Progenitor cell of endocrine pancreas (in vitro differentiated cells): ENCODE measurements at regions not wholly inside any gene's neighbourhood (a gene's known extent, or its start where the extent isn't known, plus 50 kb on each side); places are given as distances from the start of the nearest gene placed in this dataset.

Experiments used
- DNase-seq: peaks from one replicate; pipeline ENCODE4 v3.0.0; 2021; ENCODE audit warnings: low spot score; ENCODE audit not compliant: unreplicated experiment
- H3K27ac Mint-ChIP-seq: 2 replicates; pipeline ENCODE4 v1.8.0; 2021; ENCODE audit warnings: mild to moderate bottlenecking, moderate library complexity, mixed read lengths
- H3K27me3 Mint-ChIP-seq: 2 replicates; pipeline ENCODE4 v1.8.0; 2021; ENCODE audit warnings: mixed read lengths
- H3K36me3 Mint-ChIP-seq: 2 replicates; pipeline ENCODE4 v1.8.0; 2022; ENCODE audit warnings: mixed read lengths; ENCODE audit not compliant: insufficient read depth
- H3K4me1 Mint-ChIP-seq: 2 replicates; pipeline ENCODE4 v1.8.0; 2021; ENCODE audit warnings: low read depth, mixed read lengths
- H3K4me3 Mint-ChIP-seq: 2 replicates; pipeline ENCODE4 v1.8.0; 2021; ENCODE audit warnings: low read depth, mild to moderate bottlenecking, moderate library complexity, mixed read lengths
- H3K9me3 Mint-ChIP-seq: 2 replicates; pipeline ENCODE4 v1.8.0; 2021; ENCODE audit warnings: low read depth, mixed read lengths
- TF ChIP-seq, protein P1 (sequence below): fragments of 200-600 bp; sonication (generic); IDR thresholded peaks from one replicate; pipeline ENCODE4 v1.5.0; 2021; ENCODE audit warnings: antibody characterized with exemption, mild to moderate bottlenecking; ENCODE audit not compliant: unreplicated experiment

GRCh38 chr6:139931747-139932146, 557.3 kb upstream of the CITED2 start:
- Mint-ChIP-seq H3K36me3 (no peaks in the 10 kb centered on the region), H3K27ac (peak overlapping the region; percentile 73), H3K9me3 (no peaks in the 10 kb centered on the region), H3K27me3 (no peaks in the 10 kb centered on the region), H3K4me1 (peaks cover 5% of the 10 kb centered on the region), H3K4me3 (no peak overlapping the region)
- DNase-seq = no peak
- TF ChIP-seq, protein P1, sequence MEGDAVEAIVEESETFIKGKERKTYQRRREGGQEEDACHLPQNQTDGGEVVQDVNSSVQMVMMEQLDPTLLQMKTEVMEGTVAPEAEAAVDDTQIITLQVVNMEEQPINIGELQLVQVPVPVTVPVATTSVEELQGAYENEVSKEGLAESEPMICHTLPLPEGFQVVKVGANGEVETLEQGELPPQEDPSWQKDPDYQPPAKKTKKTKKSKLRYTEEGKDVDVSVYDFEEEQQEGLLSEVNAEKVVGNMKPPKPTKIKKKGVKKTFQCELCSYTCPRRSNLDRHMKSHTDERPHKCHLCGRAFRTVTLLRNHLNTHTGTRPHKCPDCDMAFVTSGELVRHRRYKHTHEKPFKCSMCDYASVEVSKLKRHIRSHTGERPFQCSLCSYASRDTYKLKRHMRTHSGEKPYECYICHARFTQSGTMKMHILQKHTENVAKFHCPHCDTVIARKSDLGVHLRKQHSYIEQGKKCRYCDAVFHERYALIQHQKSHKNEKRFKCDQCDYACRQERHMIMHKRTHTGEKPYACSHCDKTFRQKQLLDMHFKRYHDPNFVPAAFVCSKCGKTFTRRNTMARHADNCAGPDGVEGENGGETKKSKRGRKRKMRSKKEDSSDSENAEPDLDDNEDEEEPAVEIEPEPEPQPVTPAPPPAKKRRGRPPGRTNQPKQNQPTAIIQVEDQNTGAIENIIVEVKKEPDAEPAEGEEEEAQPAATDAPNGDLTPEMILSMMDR = no peak

- H3K27ac Mint-ChIP-seq = peak overlapping the region; percentile 24
- TF ChIP-seq, protein P1 = no peak
- no peaks in the 10 kb centered on the region for H3K36me3 Mint-ChIP-seq
- no peak overlapping the region for H3K4me3 Mint-ChIP-seq
- H3K4me1 Mint-ChIP-seq = peaks cover 6% of the 10 kb centered on the region
- no peaks in the 10 kb centered on the region for H3K9me3 Mint-ChIP-seq
- no peak for DNase-seq
- H3K27me3 Mint-ChIP-seq = no peaks in the 10 kb centered on the region
These were observed 553.4 kb upstream of the CITED2 start for GRCh38 chr6:139927742-139928305.

DNA sequence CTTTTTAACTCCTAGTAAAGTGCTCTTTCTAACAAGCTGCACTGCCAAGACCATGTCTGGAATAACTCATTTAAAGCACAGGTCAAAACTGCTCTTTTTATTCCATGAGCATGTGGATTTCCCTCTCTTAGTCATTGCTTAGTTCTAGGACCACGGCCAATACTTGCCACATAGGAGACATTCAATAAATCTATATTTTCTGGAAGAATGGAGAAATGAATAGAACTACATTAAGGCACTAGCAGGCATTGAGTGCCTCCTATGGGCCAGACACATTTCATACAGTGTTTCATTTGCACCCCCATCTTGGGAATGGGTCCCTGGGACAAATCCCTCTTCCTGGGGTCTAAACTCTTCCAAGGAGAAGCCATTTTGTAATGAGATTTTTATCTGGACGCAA, 552.8 kb upstream of the CITED2 start:
- no peaks in the 10 kb centered on the region for H3K9me3 Mint-ChIP-seq
- peaks cover 6% of the 10 kb centered on the region for H3K4me1 Mint-ChIP-seq
- H3K4me3 Mint-ChIP-seq = no peak overlapping the region
- H3K27ac Mint-ChIP-seq = peak overlapping the region; percentile 24
- TF ChIP-seq, protein P1 = no peak
- no peaks in the 10 kb centered on the region for H3K27me3 Mint-ChIP-seq
- H3K36me3 Mint-ChIP-seq = no peaks in the 10 kb centered on the region
- no peak for DNase-seq

DNA sequence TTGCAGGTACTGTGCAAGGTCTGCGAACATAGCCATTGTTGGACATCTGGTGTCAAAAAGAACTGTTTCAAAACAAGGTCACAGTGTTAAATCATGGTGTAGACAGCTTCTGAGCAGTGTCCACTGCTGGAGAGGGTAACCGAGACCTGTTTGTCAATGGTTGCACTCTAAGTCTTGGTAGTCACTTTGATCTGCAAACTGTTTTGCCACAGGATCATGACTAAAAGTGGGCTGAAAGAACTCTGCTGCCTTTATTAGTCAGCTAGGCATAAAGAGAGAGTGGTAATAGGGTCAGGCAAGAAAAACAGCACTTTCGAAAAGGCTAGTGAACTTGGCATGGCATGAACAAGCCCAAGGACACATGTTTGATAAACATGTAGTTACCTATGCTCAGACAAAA, 552.3 kb upstream of the CITED2 start:
- Mint-ChIP-seq H3K4me3 (no peak overlapping the region), H3K27me3 (no peaks in the 10 kb centered on the region), H3K27ac (no peak overlapping the region), H3K36me3 (no peaks in the 10 kb centered on the region), H3K4me1 (peaks cover 2% of the 10 kb centered on the region), H3K9me3 (no peaks in the 10 kb centered on the region)
- no peak for DNase-seq
- TF ChIP-seq, protein P1 = no peak

DNA sequence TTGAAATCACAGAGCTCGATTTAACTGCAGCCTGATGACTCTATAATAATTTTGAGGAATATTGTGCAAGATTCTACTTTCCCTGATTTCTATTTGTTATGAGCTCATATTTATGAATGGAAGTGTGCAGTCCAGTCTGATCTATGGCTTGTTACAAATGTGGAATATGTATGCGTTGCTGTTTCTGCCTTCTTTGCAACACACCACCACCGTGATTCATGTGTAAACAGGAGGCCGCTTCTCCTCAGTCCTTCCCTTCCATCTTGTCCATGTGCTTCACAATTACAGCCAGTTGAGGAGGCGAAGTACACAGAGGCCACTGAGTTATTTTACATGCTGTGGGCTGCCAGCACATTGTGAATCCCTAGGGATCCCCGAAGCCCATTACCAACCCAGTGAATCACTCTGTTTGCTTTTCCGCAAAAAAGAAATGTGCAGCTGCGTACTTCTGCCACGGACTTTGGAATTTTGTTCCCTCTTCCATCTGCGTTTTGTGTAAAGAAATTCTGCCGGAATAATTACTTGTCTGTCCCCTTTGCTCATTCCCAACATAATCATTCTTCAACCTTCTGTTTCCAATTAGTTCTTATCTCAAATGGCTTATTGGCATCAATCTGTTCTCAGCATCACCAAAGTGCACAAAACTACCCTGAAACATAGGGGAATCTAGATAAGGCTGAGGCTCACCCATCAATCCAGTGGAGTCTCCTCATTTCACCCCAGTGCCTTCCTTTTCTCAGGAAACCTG, 551.6 kb upstream of the CITED2 start:
- no peaks in the 10 kb centered on the region for H3K36me3 Mint-ChIP-seq
- peaks cover 1% of the 10 kb centered on the region for H3K4me1 Mint-ChIP-seq
- no peak overlapping the region for H3K4me3 Mint-ChIP-seq
- DNase-seq = no peak
- no peaks in the 10 kb centered on the region for H3K9me3 Mint-ChIP-seq
- H3K27ac Mint-ChIP-seq = no peak overlapping the region
- no peaks in the 10 kb centered on the region for H3K27me3 Mint-ChIP-seq
- TF ChIP-seq, protein P1 = no peak
